NOMO-1 (cell line): ENCODE measurements at regions not wholly inside any gene's neighbourhood (a gene's known extent, or its start where the extent isn't known, plus 50 kb on each side); places are given as distances from the start of the nearest gene placed in this dataset.
"Not testable (repeated sequence)": the region's sequence is repeated elsewhere in the genome, so short reads cannot be mapped to it uniquely, and the experiment has no call there.

Source experiments
- DNase-seq, 2 experiments: peaks; one replicate each; lab custom pipeline; 2025; ENCODE audit not compliant: unreplicated experiment in 2 of 2; lab: John Stamatoyannopoulos, UW

GRCh38 chr9:94033383-94033782 is 50.9 kb upstream of the PTPDC1 start:
- no peak for DNase-seq

GRCh38 chr9:94031946-94032345 is 52.3 kb upstream of the PTPDC1 start:
- no peak for DNase-seq

- DNase-seq, result no peak
These were observed 52.9 kb upstream of the PTPDC1 start for GRCh38 chr9:94031380-94031779.

GRCh38 chr9:94030318-94031179 is 53.7 kb upstream of the PTPDC1 start:
- DNase-seq, result peak; percentile 74 to 91

- DNase-seq, result no peak
These were observed 54.3 kb upstream of the PTPDC1 start for GRCh38 chr9:94029932-94030317.

GRCh38 chr9:94026816-94027215 is 57.4 kb upstream of the PTPDC1 start:
- no peak for DNase-seq

GRCh38 chr9:94022476-94022875 is 61.8 kb upstream of the PTPDC1 start:
- DNase-seq, result not testable (repeated sequence)

GRCh38 chr9:94020836-94021235 is 63.4 kb upstream of the PTPDC1 start:
- DNase-seq, result not testable (repeated sequence)

GRCh38 chr9:94018628-94019027 is 63.5 kb upstream of the BARX1 start:
- no peak for DNase-seq

GRCh38 chr9:94017939-94018531 is 62.9 kb upstream of the BARX1 start:
- no peak for DNase-seq

GRCh38 chr9:94016744-94017143 is 61.6 kb upstream of the BARX1 start:
- DNase-seq, result no peak

GRCh38 chr9:94014920-94015319 is 59.8 kb upstream of the BARX1 start:
- DNase-seq, result no peak

- peak in 1 of 2 experiments; percentile 23 for DNase-seq
These were observed 59.0 kb upstream of the BARX1 start for GRCh38 chr9:94014066-94014654.

- DNase-seq, result no peak
These were observed 55.9 kb upstream of the BARX1 start for GRCh38 chr9:94010980-94011533.

- no peak for DNase-seq
These were observed 50.2 kb upstream of the BARX1 start for GRCh38 chr9:94005272-94005901.
